MG63 (cell line): ENCODE measurements at regions not wholly inside any gene's neighbourhood (a gene's known extent, or its start where the extent isn't known, plus 50 kb on each side); places are given as distances from the start of the nearest gene placed in this dataset.
"Not testable (repeated sequence)": the region's sequence is repeated elsewhere in the genome, so short reads cannot be mapped to it uniquely, and the experiment has no call there.

Experiments used
- DNase-seq: peaks from one replicate; pipeline ENCODE4 v3.0.0-alpha.2; 2020
- H3K27me3 ChIP-seq: fragments of 250-450 bp; sonication (Bioruptor Pico); 2 replicates; pipeline ENCODE4 v1.5.1; 2020; ENCODE audit warnings: mild to moderate bottlenecking, moderate library complexity
- H3K36me3 ChIP-seq: fragments of 250-450 bp; sonication (Bioruptor Pico); 2 replicates; pipeline ENCODE4 v1.5.1; 2020; ENCODE audit warnings: mild to moderate bottlenecking, moderate library complexity
- H3K4me3 ChIP-seq: fragments of 250-450 bp; sonication (Bioruptor Pico); 2 replicates; pipeline ENCODE4 v1.5.1; 2020; ENCODE audit warnings: mild to moderate bottlenecking, moderate library complexity
- H3K9me3 ChIP-seq: fragments of 250-450 bp; sonication (Bioruptor Pico); 2 replicates; pipeline ENCODE4 v1.5.1; 2020; ENCODE audit warnings: mild to moderate bottlenecking, moderate library complexity

DNA sequence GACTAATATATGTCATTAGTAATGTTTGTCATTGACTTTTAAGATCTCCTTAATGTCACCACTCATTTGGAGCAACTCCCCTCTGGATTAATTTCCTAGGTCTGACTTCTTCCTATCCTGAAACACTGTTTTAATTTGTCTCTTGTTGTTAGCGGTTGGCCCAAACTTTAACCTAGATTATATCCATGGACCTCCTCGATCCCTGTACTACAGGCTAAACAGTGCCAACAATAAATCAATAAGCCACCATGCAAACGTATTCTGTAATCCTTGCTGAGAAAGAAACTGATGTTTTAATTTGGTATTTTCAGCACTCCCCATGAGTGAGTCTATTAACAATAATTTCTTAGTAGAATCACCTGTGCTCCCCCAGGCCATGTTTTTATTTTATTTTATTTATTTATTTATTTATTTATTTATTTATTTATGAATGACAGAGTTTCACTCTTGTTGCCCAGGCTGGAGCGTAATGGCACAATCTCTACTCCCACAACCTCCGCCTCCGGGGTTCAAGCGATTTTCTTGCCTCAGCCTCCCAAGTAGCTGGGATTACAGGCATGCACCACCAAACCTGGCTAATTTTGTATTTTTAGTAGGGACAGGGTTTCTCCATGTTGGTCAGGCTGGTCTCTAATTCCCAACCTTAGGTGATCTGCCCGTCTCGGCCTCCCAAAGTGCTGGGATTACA is 204.1 kb downstream of the IL15 start:
- Histone ChIP-seq H3K9me3 (no peaks in the 10 kb centered on the region), H3K4me3 (no peak overlapping the region), H3K27me3 (no peaks in the 10 kb centered on the region), H3K36me3 (no peaks in the 10 kb centered on the region)
- DNase-seq, result no peak

DNA sequence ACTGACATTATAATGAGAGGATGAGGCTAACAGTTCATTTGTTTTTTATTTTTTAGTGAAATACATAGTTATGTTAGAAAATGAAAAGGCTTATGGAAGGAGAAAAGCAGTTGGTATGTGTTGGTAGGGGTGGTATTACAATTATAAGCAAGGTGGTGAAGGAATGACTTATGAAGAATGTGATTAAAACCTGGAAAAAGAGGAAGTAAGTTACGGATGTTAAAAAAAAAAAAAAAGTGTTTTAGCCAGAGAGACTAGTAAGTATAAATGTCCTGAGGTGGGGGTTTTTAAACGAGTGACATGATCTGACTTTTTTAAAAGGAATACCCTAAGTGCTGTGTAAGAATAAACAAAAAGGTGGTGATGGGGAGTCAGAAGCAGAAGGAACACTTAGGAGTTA is 206.8 kb downstream of the IL15 start:
- Histone ChIP-seq H3K36me3 (no peaks in the 10 kb centered on the region), H3K4me3 (no peak overlapping the region)
- no peak for DNase-seq

DNA sequence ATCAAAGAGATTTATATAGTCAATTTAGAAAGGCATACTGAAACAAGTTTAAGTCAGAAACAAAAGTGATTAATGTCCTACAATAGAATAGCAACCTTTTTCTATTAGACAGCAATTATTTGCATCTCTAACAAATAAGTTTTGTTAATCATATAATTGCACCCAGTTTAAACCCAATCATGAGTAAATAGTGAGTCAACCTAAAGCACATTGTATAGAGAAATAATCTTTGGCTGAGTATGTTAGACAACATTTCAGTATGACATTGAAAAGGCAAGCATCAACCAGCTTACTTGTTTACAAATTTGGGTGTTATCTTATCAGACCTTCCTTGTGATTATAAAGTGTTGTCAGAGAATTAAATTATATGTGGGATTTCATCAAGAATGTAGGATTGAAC is 209.5 kb downstream of the IL15 start:
- no peaks in the 10 kb centered on the region for H3K27me3 ChIP-seq
- H3K36me3 ChIP-seq, result no peaks in the 10 kb centered on the region
- H3K9me3 ChIP-seq, result no peaks in the 10 kb centered on the region
- H3K4me3 ChIP-seq, result no peak overlapping the region
- DNase-seq, result no peak

More for the DNA sequence above, 206.8 kb downstream of the IL15 start:
- H3K9me3 ChIP-seq, result no peaks in the 10 kb centered on the region
- no peaks in the 10 kb centered on the region for H3K27me3 ChIP-seq

DNA sequence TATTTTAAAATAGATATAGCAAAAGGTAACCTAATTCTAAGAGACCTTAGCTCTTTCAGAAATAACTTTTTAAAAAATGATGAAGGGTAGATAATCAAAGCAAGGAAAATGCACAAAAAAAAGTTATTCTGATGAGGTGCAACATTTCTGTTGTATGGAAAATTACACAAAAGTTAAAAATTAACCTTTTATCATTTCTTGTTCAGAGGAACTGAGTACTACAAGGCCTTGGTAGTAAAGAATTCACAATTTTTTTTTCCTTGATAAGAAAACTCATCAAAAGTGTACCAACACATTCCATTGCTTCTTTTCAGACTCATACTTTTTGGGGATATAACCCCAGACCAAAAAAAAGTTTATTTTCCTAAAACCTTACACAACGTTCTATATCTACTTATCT is 213.0 kb downstream of the IL15 start:
- DNase-seq, result no peak
- H3K36me3 ChIP-seq, result no peaks in the 10 kb centered on the region
- H3K27me3 ChIP-seq, result no peaks in the 10 kb centered on the region
- H3K9me3 ChIP-seq, result no peaks in the 10 kb centered on the region
- H3K4me3 ChIP-seq, result no peak overlapping the region

DNA sequence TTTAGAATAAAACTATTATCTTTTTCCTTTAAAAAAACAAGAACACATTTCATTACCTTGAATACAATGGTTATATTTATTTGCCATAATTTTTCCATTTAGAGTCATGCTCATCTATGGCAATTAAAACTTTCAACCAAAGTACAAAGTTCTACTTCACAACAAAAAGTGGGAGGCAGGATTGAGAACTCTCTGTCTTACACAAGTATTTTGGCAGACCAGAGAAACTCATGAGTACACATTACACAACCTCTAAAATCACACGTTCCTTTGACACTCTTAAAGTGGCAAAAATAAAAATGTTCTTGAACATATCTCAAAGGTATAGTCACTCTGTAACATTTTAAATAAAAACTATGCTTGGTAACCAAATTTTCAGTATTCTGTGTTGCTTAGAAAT is 213.4 kb downstream of the IL15 start:
- Histone ChIP-seq H3K4me3 (no peak overlapping the region), H3K27me3 (no peaks in the 10 kb centered on the region), H3K9me3 (no peaks in the 10 kb centered on the region), H3K36me3 (no peaks in the 10 kb centered on the region)
- DNase-seq, result no peak

DNA sequence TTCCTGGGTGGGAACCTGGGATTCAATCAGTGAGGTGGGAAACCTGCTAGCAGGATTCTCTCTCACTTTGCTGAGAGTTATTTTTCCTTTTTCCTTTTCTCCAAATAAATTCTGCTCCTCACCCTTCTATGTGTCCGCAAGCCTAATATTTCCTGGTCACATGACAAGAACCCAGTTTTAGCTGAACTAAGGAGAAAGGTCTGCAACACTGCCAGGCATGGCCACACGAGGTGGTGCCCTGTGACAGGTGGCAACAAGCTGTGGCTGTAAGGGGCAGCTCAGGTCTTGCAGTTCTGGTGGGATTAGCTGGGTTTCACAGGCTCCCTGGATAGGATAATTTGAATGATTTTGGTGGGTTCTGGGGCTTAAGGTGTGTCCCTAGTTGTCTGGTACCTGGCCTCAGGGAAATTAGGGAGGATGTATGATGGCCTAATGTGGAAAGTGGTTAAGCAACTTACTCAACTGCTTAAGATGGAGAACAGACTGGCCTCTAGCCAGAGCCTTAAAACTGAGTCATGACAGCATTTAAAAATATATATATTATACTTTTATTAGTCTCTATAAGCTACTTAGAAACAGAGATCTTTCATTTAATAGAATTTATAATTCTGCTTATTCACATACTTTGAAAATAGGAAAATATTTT is 215.0 kb downstream of the IL15 start:
- no peak for DNase-seq
- H3K27me3 ChIP-seq, result no peaks in the 10 kb centered on the region
- no peak overlapping the region for H3K4me3 ChIP-seq
- H3K9me3 ChIP-seq, result no peaks in the 10 kb centered on the region
- H3K36me3 ChIP-seq, result no peaks in the 10 kb centered on the region

DNA sequence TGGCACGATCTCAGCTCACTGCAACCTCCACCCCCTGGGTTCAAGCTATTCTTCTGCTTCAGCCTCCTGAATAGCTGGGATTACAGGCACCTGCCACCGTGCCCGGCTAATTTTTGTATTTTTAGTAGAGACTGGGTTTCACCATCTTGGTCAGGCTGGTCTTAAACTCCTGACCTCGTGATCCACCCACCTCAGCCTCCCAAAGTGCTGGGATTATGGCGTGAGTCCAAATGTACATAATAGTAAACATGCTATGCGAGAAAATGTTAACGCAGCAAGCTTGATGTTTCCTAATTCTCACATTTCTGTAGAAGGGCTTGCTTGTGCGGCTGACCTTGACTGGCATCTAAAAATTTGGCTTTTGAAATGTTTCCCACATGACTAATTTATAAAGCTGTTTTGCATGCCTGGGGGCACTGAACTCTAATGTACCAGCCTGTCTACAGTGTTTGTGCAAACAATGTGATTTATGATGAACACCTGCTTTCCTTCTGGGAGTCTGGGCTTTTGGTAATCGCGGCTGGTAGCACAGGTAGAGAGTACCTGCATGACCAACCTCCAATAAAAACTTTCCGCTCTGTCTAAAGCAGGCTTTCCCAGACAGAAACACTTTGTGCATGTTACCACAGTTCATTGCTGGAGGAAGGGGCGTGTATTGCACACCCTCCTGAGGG is 216.8 kb downstream of the IL15 start:
- H3K4me3 ChIP-seq, result no peak overlapping the region
- no peaks in the 10 kb centered on the region for H3K27me3 ChIP-seq
- H3K9me3 ChIP-seq, result no peaks in the 10 kb centered on the region
- H3K36me3 ChIP-seq, result no peaks in the 10 kb centered on the region
- DNase-seq, result no peak

DNA sequence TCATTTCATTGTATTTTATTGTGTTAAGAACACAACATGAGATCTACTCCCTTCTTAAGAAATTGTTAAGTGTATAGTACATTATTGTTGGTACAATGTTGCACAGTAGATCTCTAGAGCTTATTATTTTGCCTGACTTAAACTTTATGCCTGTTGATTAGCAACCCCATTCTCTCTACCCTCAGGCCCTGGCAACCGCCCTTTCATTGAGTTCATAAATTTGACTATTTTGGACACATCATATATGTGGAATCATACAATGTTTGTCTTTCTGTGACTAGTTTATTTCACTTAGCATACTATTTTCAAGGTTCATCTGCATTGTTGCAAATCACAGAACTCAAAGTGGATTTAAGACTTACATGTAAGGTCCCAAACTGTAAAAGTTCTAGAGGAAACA is 222.1 kb downstream of the IL15 start:
- H3K36me3 ChIP-seq, result no peaks in the 10 kb centered on the region
- no peak for DNase-seq

DNA sequence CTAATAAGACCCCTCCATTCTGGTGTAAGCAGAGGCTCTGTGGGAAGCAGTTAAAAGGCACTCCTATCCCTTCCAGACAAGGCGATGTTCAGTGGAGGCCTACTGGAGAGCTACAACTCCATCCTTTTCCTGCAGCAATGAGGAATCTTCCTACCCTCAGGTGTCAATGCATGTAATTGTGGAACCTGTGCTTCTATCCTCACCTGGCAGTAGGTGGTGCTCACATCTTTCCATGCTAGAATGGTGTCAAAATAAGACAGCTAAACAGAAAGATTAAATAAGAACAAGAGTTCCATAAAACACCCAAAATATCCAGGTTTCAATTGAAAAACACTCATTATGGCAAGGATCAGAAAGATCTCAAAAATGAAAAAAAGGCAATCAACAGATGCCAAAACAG is 224.6 kb downstream of the IL15 start:
- no peaks in the 10 kb centered on the region for H3K9me3 ChIP-seq
- no peak for DNase-seq

More for the DNA sequence above, 222.1 kb downstream of the IL15 start:
- H3K27me3 ChIP-seq, result no peaks in the 10 kb centered on the region
- H3K9me3 ChIP-seq, result no peaks in the 10 kb centered on the region
- H3K4me3 ChIP-seq, result no peak overlapping the region

DNA sequence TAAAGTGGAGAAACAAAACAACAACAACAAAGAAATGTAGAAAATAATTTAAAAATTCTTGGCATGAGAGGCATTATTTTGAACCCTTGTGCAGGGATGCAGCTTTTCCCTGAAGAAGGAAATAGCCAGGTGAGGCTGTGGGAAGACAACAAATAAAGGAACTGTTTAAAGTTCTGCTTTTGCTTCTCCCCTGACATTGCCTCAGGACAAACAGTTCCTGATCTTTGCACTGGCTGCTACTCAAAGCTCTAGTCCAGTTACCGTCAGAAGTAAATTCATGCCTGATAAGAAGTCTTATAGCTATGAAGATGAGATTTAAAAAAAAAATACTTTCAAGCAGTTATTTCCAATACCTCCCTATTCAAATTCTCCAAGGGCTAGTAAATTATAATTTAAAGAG is 233.8 kb downstream of the IL15 start:
- no peaks in the 10 kb centered on the region for H3K9me3 ChIP-seq
- no peaks in the 10 kb centered on the region for H3K27me3 ChIP-seq
- DNase-seq, result no peak
- H3K36me3 ChIP-seq, result no peaks in the 10 kb centered on the region
- H3K4me3 ChIP-seq, result no peak overlapping the region

More for the DNA sequence above, 224.6 kb downstream of the IL15 start:
- Histone ChIP-seq H3K4me3 (no peak overlapping the region), H3K36me3 (no peaks in the 10 kb centered on the region), H3K27me3 (no peaks in the 10 kb centered on the region)

DNA sequence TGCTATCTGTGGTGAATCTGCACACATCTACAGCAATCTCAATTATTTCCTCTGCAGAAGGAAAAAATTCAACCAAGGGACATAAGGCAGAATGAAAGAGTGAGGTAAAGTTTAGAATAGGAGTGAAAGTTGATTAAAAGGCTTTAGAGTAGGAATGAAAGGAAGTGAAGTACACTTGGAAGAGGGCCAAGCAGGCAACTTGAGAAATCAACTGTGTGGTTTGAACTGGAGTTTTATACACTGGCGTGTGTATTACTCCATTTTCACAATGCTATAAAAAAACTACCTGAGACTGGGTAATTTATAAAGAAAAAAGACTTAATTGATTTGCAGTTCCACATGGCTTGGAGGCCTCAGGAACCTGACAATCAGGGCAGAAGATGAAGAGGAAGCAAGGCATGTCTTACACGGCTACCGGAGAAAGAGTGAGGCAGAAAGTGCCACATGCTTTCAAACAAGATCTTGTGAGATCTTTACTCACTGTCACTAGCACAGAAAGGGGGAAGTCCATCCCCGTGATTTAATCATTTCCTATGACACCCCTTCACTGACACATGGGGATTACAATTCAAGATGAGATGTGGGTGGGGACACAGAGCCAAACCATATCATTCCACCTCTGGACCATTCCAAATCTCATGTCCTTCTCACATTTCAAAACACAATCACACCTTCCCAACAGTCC is 234.8 kb downstream of the IL15 start:
- no peak overlapping the region for H3K4me3 ChIP-seq
- peaks cover 2% of the 10 kb centered on the region; the same call in 1 of the 2 replicates for H3K9me3 ChIP-seq
- H3K36me3 ChIP-seq, result no peaks in the 10 kb centered on the region
- no peak for DNase-seq
- no peaks in the 10 kb centered on the region for H3K27me3 ChIP-seq

DNA sequence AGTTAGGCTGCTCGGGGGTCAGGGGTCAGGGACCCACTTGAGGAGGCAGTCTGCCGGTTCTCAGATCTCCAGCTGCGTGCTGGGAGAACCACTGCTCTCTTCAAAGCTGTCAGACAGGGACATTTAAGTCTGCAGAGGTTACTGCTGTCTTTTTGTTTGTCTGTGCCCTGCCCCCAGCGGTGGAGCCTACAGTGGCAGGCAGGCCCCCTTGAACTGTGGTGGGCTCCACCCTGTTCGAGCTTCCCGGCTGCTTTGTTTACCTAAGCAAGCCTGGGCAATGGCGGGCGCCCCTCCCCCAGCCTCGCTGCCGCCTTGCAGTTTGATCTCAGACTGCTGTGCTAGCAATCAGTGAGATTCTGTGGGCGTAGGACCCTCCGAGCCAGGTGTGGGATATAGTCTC is 246.3 kb downstream of the IL15 start:
- H3K36me3 ChIP-seq, H3K9me3 ChIP-seq, DNase-seq, H3K4me3 ChIP-seq, H3K27me3 ChIP-seq: not testable (repeated sequence)

DNA sequence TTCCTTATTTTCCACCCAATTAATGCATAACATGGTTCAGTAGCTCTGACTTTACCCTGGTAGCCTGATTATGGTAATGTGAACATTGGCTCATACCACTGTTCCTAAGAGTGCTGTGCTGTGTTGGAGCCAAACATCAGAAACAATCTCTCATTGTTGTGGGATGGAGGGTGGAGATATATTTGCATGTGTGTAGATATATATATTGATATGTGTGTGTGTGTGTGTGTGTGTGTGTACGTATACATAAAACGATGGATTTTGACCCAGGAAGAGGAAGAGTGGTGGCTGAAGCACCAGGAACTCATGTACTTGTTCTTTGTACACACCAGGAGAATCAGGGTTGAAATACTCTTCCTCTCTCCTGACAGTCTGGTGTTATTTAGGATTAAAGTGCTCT is 247.7 kb downstream of the IL15 start:
- no peak overlapping the region for H3K4me3 ChIP-seq
- no peak for DNase-seq
- no peaks in the 10 kb centered on the region for H3K27me3 ChIP-seq
- H3K36me3 ChIP-seq, result no peaks in the 10 kb centered on the region
- H3K9me3 ChIP-seq, result no peaks in the 10 kb centered on the region

DNA sequence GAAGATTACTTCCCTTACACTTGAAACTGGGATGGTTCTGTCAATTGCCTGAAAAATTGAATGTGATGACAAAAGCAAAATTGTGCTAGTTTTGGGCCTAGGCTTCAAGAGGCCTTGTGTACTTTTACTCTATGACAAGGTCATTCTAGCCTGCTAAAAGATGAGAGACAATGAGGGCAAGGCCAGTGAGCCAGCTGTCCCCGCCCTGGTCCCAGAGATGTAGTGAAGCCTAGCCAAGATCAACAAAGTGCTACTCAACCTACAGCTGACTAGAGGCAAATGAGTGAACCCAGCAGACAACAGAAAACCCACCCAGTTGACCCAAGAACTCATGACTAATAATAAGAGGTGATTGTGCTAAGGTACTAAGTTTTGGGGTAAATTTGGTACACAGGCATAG is 248.7 kb downstream of the IL15 start:
- Histone ChIP-seq H3K9me3 (no peaks in the 10 kb centered on the region), H3K36me3 (no peaks in the 10 kb centered on the region), H3K27me3 (no peaks in the 10 kb centered on the region), H3K4me3 (no peak overlapping the region)
- DNase-seq, result no peak

DNA sequence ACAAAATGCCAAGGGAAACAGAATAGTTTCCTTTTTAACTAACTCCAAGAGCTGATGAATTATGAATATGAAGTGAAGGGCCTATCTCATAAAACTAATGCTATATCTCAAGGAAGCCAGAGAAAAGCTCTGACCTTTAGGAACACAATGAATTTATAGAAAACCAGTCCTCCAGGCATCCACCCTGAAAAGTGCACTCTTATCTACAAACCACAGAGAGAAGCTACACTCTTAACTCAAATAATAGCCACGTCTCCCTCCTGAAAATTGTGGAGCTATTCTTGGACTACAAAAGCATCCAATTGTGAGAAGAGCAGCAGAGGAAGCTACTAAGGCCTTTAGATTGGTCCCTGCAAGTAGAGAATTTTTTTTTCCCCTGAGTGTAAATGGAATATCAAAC is 253.9 kb downstream of the IL15 start:
- no peaks in the 10 kb centered on the region for H3K27me3 ChIP-seq
- H3K36me3 ChIP-seq, result no peaks in the 10 kb centered on the region
- H3K4me3 ChIP-seq, result no peak overlapping the region
- no peak for DNase-seq
- no peaks in the 10 kb centered on the region for H3K9me3 ChIP-seq

DNA sequence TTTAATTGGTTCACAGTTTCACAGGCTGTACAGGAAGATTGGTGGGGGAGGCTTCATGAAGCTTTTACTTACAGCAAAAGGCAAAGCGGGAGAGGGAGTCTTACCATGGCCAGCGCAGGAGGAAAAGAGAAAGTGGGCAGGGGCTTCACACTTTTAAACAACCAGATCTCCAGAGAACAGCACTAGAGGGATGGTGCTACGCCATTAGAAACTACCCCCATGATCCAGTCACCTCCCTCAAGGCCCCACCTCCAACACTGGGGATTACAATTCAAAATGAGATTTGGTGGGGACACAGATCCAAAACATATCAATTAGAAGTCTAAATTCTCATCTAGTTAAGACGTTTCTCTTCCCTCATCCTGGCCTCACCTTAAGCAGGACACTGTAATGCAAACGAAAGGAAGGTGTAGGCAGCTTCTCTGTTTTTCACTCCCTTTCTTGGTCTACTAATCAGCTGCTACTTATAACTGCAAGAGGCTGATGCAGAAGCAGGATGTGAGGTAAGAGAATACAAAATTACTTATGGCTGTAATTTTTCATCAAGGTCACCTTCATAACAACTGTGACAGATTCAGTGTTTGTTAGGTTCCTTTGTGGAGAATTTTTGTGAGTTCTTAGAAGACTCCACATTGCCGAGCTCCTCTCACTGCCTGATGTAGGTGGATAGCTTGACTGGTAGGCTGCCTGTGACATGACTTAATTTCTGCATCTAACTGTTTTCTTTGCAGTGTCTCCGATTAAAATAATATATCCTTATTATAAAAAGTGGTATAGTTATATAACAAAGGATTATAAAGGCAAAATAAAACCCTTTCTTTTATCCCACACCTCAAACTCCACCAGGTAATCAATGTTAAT is 255.1 kb downstream of the IL15 start:
- no peak overlapping the region for H3K4me3 ChIP-seq
- H3K27me3 ChIP-seq, result no peaks in the 10 kb centered on the region
- H3K36me3 ChIP-seq, result no peaks in the 10 kb centered on the region
- no peak for DNase-seq
- H3K9me3 ChIP-seq, result no peaks in the 10 kb centered on the region

DNA sequence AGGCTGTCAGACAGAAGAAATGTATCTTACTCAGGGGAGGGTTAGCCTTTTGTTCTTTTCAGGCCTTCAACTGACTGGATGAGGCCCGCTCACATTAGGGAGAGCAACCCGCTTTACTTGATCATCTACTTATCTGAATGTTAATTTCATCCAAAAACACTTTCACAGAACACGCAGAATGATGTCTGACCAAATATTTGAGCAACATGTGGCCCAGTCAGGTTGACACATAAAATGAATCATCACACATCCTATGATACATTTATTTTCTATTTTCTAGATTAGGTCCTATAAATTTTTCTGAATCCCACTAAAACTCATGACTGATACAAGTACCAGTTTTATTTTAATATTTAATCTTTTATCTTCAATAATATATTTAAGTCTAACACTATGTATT is 260.3 kb downstream of the IL15 start:
- Histone ChIP-seq H3K27me3 (no peaks in the 10 kb centered on the region), H3K36me3 (no peaks in the 10 kb centered on the region), H3K9me3 (no peaks in the 10 kb centered on the region), H3K4me3 (no peak overlapping the region)
- DNase-seq, result no peak
